Activated naive CD4-positive, alpha-beta T cell treated with anti-CD3 and anti-CD28 coated beads, Interleukin-2, amount 50 U/mL, for 24 hours (primary cell): ENCODE measurements at regions not wholly inside any gene's neighbourhood (a gene's known extent, or its start where the extent isn't known, plus 50 kb on each side); places are given as distances from the start of the nearest gene placed in this dataset.

Source experiments
- H3K27ac Mint-ChIP-seq: one replicate; pipeline ENCODE4 v1.8.0; 2021; ENCODE audit warnings: mild to moderate bottlenecking, mixed read lengths
- H3K27me3 Mint-ChIP-seq: one replicate; pipeline ENCODE4 v1.8.0; 2021; ENCODE audit warnings: mixed read lengths
- H3K36me3 Mint-ChIP-seq: one replicate; pipeline ENCODE4 v1.8.0; 2021; ENCODE audit warnings: mixed read lengths
- H3K4me1 Mint-ChIP-seq: one replicate; pipeline ENCODE4 v1.8.0; 2021; ENCODE audit warnings: mixed read lengths
- H3K4me3 Mint-ChIP-seq: one replicate; pipeline ENCODE4 v1.8.0; 2021; ENCODE audit warnings: mild to moderate bottlenecking, mixed read lengths
- H3K9me3 Mint-ChIP-seq: one replicate; pipeline ENCODE4 v1.8.0; 2021; ENCODE audit warnings: mixed read lengths

DNA sequence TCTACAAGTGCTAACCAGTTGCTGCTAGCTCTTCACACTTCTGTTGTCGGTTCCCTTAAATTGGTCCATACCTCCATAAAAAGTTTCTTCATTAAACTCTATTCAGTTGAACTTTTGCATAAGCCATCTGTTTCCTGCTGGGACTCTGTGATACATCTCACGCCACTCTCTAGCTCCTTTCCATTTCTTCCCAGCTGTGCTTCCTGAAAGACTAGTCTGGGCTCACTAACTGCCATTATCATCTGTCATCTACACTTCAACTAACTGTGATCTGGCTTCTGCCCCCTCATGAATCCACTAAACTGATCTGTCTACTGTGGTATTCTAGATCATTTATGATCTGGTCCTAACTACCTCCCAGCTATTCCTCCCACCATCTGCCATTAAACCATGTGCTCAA is 78.3 kb downstream of the ELAPOR2 start:
- Mint-ChIP-seq H3K36me3 (peaks cover 7% of the 10 kb centered on the region), H3K27ac (no peak overlapping the region), H3K9me3 (peaks cover 7% of the 10 kb centered on the region), H3K27me3 (no peaks in the 10 kb centered on the region), H3K4me1 (peaks cover 51% of the 10 kb centered on the region), H3K4me3 (no peak overlapping the region)

GRCh38 chr7:86980223-86980622 is 79.2 kb downstream of the ELAPOR2 start:
- Mint-ChIP-seq H3K36me3 (peaks cover 7% of the 10 kb centered on the region), H3K27me3 (no peaks in the 10 kb centered on the region), H3K27ac (peak overlapping the region; percentile 60), H3K4me3 (no peak overlapping the region), H3K4me1 (peaks cover 54% of the 10 kb centered on the region), H3K9me3 (peaks cover 7% of the 10 kb centered on the region)

DNA sequence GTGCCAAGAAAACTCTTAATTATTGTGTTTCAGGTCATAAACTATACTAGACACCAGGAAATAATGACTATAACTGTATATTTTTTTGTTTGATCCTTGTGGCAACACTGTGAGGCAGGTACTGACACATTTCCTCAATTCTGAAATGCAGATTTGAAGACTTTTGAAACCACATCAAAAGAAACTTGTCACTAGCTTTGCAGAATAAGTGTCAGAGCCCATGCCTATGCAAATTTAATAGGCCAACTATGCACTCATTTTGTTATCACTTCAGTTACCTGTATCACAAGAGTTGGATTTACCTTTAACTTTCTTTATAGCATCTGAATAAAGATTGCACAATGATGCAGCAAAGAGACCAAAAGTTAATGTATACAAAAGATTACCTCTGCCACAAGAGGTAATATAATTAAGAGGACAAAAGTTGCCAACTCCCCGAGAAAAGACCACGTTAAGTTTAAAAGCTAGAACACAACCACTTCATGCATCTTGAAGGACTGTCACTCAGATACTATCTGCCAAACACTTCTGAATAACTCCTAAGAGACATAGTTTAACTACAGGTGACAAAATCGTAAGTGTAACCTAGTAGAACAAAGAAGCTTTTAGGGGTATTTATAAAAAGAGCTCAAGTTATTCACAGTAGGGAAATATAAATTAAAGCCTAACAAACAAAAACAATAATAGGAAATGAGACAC is 80.5 kb downstream of the ELAPOR2 start:
- H3K9me3 Mint-ChIP-seq = no peaks in the 10 kb centered on the region
- H3K27ac Mint-ChIP-seq = peak overlapping the region; percentile 90
- H3K27me3 Mint-ChIP-seq = no peaks in the 10 kb centered on the region
- peaks cover 54% of the 10 kb centered on the region for H3K4me1 Mint-ChIP-seq
- peak overlapping the region; percentile 68 for H3K4me3 Mint-ChIP-seq
- no peaks in the 10 kb centered on the region for H3K36me3 Mint-ChIP-seq

- H3K36me3 Mint-ChIP-seq = no peaks in the 10 kb centered on the region
- peaks cover 54% of the 10 kb centered on the region for H3K4me1 Mint-ChIP-seq
- H3K27me3 Mint-ChIP-seq = no peaks in the 10 kb centered on the region
- H3K27ac Mint-ChIP-seq = peak overlapping the region; percentile 38
- no peaks in the 10 kb centered on the region for H3K9me3 Mint-ChIP-seq
- H3K4me3 Mint-ChIP-seq = no peak overlapping the region
Observed at GRCh38 chr7:86976958-86977357, 82.5 kb downstream of the ELAPOR2 start.

DNA sequence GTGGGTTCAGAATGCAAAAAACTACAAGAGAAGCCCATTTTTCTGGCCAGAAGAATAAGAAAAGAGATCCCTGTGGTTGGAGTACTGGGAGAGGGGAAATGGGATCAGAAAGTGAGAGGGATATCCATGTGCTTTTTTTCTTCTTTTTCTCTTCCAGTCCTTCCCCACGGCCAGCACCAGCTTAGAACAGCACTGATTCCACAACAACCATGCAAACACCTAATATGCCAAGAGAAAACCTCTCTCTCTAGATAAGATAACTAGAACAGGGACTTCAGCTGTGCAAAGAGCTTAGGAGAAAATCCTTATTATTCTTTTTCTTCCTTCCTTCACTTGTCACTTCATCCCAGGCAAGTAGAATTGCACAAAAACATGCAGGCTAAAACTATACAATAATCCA is 83.5 kb downstream of the ELAPOR2 start:
- H3K4me3 Mint-ChIP-seq = no peak overlapping the region
- peak overlapping the region; percentile 38 for H3K27ac Mint-ChIP-seq
- no peaks in the 10 kb centered on the region for H3K27me3 Mint-ChIP-seq
- peaks cover 50% of the 10 kb centered on the region for H3K4me1 Mint-ChIP-seq
- H3K36me3 Mint-ChIP-seq = no peaks in the 10 kb centered on the region
- H3K9me3 Mint-ChIP-seq = no peaks in the 10 kb centered on the region

DNA sequence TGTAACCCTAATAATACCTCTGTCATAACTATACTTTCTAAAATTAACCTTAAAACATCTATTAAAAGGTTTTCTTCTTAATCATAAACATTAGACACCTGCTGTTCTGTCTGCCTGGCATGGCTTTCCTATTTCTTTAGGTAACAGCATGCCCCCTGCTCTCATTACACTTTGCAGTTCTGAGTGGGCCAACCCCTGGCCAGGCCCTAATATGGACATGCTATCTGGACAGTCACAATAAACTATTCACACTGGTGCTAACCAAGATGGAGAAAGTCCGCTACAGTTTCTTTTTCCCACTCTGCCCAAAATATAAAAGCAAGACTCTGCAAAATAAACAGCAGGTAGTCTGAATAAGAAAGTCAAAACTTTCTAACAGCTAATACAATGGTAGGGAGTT is 84.0 kb downstream of the ELAPOR2 start:
- Mint-ChIP-seq H3K27ac (no peak overlapping the region), H3K4me3 (no peak overlapping the region), H3K36me3 (no peaks in the 10 kb centered on the region), H3K9me3 (no peaks in the 10 kb centered on the region), H3K4me1 (peaks cover 49% of the 10 kb centered on the region), H3K27me3 (no peaks in the 10 kb centered on the region)

DNA sequence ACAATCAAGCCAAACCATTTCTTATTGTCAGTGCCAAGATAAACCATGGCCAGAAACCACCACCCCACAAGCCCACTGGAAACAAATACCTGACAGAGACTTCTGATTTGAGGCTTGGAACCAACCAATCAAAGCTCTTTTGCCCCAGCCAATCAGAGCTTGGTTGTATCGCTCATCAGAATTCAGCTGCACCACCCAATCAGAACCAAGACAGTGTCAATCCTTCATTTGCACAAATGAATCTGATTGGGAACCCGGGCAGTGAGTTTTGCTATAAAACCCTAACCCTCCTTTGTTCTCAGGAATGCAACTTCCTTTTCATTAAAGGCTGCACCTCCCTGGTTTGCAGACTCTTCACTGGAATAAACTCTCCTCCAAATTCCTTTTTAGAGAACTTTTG is 87.4 kb downstream of the ELAPOR2 start:
- no peaks in the 10 kb centered on the region for H3K27me3 Mint-ChIP-seq
- H3K36me3 Mint-ChIP-seq = no peaks in the 10 kb centered on the region

DNA sequence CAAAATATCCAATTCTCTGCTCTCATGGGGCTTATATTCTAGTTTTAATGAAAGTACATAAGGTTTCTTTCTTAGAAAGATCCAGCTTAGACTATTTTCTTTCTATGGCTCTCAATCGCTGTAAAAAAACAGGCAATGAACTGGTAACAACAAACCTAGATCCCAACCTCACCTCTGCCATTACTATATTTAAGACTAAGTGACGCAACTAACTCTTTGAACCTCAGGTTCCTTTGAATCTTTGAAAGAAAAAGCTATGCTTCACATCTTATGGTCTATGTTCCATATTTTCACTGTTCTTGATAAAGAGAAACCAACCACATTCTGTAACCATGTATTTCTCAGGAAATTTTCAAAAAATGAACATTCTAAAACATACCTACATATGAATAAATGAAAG is 88.5 kb downstream of the ELAPOR2 start:
- H3K4me1 Mint-ChIP-seq = peaks cover 12% of the 10 kb centered on the region
- no peaks in the 10 kb centered on the region for H3K9me3 Mint-ChIP-seq
- H3K27me3 Mint-ChIP-seq = no peaks in the 10 kb centered on the region
- no peak overlapping the region for H3K4me3 Mint-ChIP-seq
- no peaks in the 10 kb centered on the region for H3K36me3 Mint-ChIP-seq
- H3K27ac Mint-ChIP-seq = no peak overlapping the region

More for the DNA sequence above, 87.4 kb downstream of the ELAPOR2 start:
- Mint-ChIP-seq H3K4me1 (peaks cover 23% of the 10 kb centered on the region), H3K9me3 (no peaks in the 10 kb centered on the region), H3K27ac (no peak overlapping the region), H3K4me3 (no peak overlapping the region)

DNA sequence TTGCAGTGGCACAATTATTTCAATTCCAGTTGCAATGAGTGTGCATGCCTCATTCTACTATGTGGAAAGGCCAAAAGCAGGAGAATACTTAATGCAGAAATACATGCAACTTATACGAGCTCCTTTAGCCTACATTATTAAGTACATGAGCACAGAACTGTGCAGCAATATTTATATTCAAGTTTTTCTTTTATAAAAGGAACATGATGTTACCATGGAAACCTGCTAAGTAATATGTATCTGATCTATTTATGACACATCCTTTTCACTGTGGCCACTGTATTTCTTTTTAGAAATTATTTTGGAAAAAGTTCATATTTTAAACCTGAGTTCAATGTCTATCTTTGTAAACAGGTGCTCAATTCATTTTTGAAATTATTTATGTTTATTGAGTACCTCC is 88.9 kb downstream of the ELAPOR2 start:
- Mint-ChIP-seq H3K27me3 (no peaks in the 10 kb centered on the region), H3K27ac (no peak overlapping the region), H3K9me3 (no peaks in the 10 kb centered on the region), H3K36me3 (no peaks in the 10 kb centered on the region), H3K4me3 (no peak overlapping the region), H3K4me1 (peaks cover 11% of the 10 kb centered on the region)

DNA sequence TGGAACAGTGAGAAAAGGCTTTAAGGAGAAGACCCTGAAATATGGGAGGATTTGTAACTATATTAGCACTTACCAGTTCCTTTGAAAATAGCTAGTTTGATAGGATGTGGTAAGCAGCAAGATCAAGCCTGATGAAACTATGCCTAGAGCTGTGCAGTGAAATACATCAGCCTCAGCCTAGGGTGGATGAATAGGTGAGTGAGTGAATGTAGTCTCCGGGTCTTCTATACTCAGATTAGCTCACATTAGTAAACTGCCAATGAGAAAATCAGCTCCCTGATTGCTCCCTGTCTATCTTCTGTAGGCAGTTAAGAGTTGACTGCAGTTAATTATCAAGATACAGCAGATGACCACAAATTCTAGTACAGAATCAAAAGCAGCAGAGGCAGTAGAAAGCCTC is 89.6 kb downstream of the ELAPOR2 start:
- no peaks in the 10 kb centered on the region for H3K36me3 Mint-ChIP-seq
- H3K4me3 Mint-ChIP-seq = no peak overlapping the region
- peaks cover 11% of the 10 kb centered on the region for H3K4me1 Mint-ChIP-seq
- no peak overlapping the region for H3K27ac Mint-ChIP-seq
- peaks cover 2% of the 10 kb centered on the region for H3K27me3 Mint-ChIP-seq
- no peaks in the 10 kb centered on the region for H3K9me3 Mint-ChIP-seq

DNA sequence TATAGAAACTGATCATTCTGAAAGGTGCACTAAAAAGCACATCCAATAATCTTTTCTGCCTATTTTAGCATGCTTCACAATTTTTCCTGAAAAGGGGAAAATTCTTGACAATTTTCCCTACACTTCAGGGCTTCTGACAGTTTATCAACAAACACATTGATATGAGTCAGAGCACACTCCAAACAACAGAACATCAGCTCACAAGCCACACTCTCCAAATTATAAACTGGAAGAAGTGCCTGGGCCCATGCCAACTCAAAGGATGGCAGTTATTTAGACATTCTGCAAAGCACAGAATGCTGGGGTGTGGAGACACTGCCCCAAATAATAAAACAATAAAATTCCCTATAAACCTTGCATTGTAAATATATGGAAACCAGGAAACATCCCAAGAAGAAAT is 90.8 kb downstream of the ELAPOR2 start:
- Mint-ChIP-seq H3K36me3 (peaks cover 1% of the 10 kb centered on the region), H3K27me3 (peaks cover 2% of the 10 kb centered on the region), H3K4me3 (no peak overlapping the region), H3K9me3 (no peaks in the 10 kb centered on the region), H3K27ac (no peak overlapping the region), H3K4me1 (peaks cover 11% of the 10 kb centered on the region)

GRCh38 chr7:86966916-86967315 is 92.5 kb downstream of the ELAPOR2 start:
- Mint-ChIP-seq H3K9me3 (no peaks in the 10 kb centered on the region), H3K27ac (no peak overlapping the region), H3K27me3 (peaks cover 2% of the 10 kb centered on the region), H3K36me3 (peaks cover 1% of the 10 kb centered on the region), H3K4me3 (no peak overlapping the region), H3K4me1 (peaks cover 11% of the 10 kb centered on the region)

DNA sequence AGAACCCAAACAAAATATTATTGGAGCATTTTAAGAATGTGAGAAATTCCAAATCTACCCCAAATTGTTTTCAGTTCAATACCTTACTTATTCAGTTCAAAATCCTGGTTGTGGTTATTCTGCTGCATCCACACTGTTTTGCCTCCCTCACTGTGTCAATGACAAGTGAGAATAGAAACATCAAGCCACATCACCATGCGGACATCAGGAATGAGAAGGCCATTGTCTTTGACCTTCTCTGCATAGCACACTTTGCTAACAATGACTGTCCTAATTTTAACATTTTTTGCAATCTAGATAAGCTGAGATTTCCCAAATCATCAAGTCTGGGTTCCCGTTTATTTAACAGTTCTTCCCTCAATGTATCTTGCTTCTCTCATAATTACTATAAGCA is 93.7 kb downstream of the ELAPOR2 start:
- Mint-ChIP-seq H3K27me3 (peaks cover 3% of the 10 kb centered on the region), H3K4me1 (peaks cover 6% of the 10 kb centered on the region), H3K36me3 (peaks cover 1% of the 10 kb centered on the region), H3K9me3 (no peaks in the 10 kb centered on the region), H3K4me3 (no peak overlapping the region), H3K27ac (no peak overlapping the region)

GRCh38 chr7:86964973-86965726 is 94.3 kb downstream of the ELAPOR2 start:
- Mint-ChIP-seq H3K36me3 (peaks cover 1% of the 10 kb centered on the region), H3K27ac (no peak overlapping the region), H3K4me3 (no peak overlapping the region), H3K4me1 (peaks cover 3% of the 10 kb centered on the region), H3K9me3 (no peaks in the 10 kb centered on the region), H3K27me3 (peaks cover 3% of the 10 kb centered on the region)

GRCh38 chr7:86963599-86964230 is 95.7 kb downstream of the ELAPOR2 start:
- Mint-ChIP-seq H3K27ac (no peak overlapping the region), H3K27me3 (peaks cover 3% of the 10 kb centered on the region), H3K4me1 (no peaks in the 10 kb centered on the region), H3K36me3 (peaks cover 1% of the 10 kb centered on the region), H3K9me3 (no peaks in the 10 kb centered on the region), H3K4me3 (no peak overlapping the region)

DNA sequence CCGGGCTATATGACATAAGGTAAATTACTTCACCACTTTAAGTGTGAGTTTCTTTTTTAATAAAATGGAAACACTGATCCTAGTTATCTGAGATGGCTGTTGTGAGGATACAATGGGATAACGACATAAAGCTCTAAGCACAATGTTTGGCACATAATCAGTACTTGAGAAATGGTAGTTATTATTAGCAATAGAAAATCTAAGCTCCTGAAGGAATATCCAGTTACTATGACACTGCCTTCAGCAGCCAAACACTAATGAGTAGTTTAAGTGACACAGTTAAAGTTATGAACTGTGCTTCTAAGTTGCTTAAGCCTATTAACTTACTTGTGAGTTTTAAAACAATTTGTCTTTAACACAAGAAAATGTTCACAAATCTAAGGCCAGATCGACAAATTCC is 96.8 kb downstream of the ELAPOR2 start:
- Mint-ChIP-seq H3K4me3 (no peak overlapping the region), H3K36me3 (peaks cover 1% of the 10 kb centered on the region), H3K9me3 (no peaks in the 10 kb centered on the region), H3K4me1 (no peaks in the 10 kb centered on the region), H3K27ac (no peak overlapping the region), H3K27me3 (peaks cover 3% of the 10 kb centered on the region)
